HepG2 (cell line): ENCODE measurements at regions not wholly inside any gene's neighbourhood (a gene's known extent, or its start where the extent isn't known, plus 50 kb on each side); places are given as distances from the start of the nearest gene placed in this dataset.

ENCODE experiments used
- FOXK1 ChIP-seq: sonication (generic); formaldehyde crosslinking; IDR thresholded peaks from 2 replicates; pipeline ENCODE4 v1.4.0; 2020; ENCODE audit warnings: low read depth, missing genetic modification reagents, borderline replicate concordance
- MAX ChIP-seq: IDR thresholded peaks from 2 replicates; pipeline ENCODE4 v1.6.1; 2012; ENCODE audit warnings: inconsistent platforms
- PHF8 ChIP-seq: sonication (generic); formaldehyde crosslinking; IDR thresholded peaks from 2 replicates; pipeline ENCODE4 v1.5.0; 2020; ENCODE audit warnings: missing genetic modification reagents
- ZBTB2 ChIP-seq: sonication (generic); formaldehyde crosslinking; IDR thresholded peaks from 2 replicates; pipeline ENCODE4 v1.8.0; 2022; ENCODE audit warnings: low read depth, missing genetic modification reagents
- ZBTB21 ChIP-seq: sonication (generic); formaldehyde crosslinking; IDR thresholded peaks from 2 replicates; pipeline ENCODE4 v1.4.0; 2020; ENCODE audit warnings: missing genetic modification reagents
- ZNF431 ChIP-seq: sonication (generic); formaldehyde crosslinking; IDR thresholded peaks from 2 replicates; pipeline ENCODE4 v1.9.0; 2022; ENCODE audit warnings: missing genetic modification reagents, low read depth, mild to moderate bottlenecking, borderline replicate concordance
- ZNF558 ChIP-seq: sonication (generic); formaldehyde crosslinking; IDR thresholded peaks from 2 replicates; pipeline ENCODE4 v1.9.0; 2022; ENCODE audit warnings: mild to moderate bottlenecking, missing genetic modification reagents, borderline replicate concordance

DNA sequence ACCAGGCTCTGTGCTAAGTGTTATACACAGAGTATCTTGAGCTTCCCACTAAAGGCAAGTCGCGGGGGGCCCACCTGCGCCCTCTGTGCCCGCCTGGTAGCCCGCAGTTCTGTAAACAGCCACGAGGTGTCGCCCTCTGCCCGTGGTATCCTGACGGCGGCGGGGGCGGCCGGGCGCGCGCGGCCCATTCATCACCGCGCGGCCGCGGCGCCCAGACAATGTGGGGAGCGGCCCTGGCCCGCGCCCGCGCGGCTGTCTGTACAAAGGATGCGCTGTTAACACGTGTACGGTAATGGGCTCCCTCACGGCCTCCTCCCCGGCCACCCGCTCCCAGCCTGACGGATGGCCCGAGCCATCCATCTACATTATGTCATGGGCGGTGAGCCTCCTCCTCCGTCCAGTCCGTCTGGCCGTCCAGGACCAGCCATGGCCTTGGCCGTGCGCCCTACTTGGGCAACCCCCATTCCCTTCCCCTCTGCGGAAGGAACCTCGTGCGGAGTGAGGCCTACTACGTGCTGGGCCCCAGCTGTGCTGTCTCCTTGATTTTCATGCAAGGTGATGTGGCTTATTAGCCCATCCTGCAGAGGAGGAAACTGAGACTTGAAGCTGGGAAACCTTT, 99.4 kb downstream of the MIAT start:
- TF ChIP-seq ZNF558 (CRISPR knock-in tag) (no peak), ZBTB2 (CRISPR knock-in tag) (no peak), FOXK1 (CRISPR knock-in tag) (no peak), MAX (no peak), ZBTB21 (no peak), PHF8 (CRISPR knock-in tag) (no peak), ZNF431 (CRISPR knock-in tag) (no peak)
